NCI-H2081 (cell line): ENCODE measurements at regions not wholly inside any gene's neighbourhood (a gene's known extent, or its start where the extent isn't known, plus 50 kb on each side); places are given as distances from the start of the nearest gene placed in this dataset.

ENCODE experiments used
- DNase-seq, 2 experiments: peaks; one replicate each; lab custom pipeline; 2025; lab: John Stamatoyannopoulos, UW

DNA sequence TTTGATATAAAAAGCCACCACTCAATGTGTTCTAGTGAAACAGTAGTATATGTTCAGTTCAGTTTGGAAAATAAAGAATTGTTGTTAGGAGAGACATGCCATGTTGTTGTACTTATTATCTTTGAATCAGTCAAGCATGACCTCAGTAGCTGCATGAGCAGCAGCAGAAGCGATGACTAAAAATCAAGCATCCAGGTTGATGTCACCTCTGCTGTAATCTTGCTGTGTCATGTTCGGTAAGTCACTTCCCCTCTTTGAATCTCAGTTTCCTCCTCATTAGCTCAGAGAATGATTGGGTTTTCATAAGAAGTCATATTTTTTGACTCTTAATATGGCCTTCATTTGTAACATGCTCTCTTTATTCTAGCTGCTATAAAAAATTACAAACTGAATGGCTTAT, 428.4 kb upstream of the B3GALT2 start:
- no peak for DNase-seq

DNA sequence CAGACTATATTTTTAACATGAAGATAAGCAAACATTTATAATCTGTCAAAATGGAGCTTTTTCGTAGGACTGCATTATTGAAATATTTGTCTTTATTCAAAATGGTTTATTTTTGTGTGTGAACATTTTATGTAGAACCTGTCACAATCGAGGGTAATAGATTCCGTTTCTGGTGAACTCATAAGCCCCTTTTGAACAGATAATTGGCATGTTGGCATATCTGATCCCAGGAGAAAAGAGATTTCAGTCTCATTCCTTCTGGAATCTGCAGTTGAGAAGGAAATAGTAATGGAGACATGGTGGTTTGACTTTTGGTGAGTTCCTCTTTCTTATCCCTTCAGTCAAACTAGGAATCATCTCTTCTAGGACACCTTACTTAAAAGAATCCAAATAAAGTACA, 427.9 kb upstream of the B3GALT2 start:
- no peak for DNase-seq

DNA sequence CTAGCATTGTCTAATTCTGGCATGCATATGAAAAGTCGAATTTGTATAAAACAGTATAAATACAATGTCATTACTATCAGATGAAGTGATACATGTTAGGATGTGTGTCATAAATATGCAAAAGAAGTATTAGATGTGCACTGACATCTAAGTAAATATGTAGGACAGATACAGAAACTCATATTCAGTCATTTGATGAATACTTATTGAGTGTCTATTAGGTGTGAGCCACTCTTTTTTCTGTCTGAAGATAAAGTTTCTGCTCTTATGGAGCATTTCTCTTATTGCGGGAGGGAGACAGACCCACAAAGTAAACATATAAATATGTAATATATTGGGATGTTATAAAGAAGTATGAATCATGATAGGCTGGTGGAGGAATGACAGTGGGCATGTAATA, 426.6 kb upstream of the B3GALT2 start:
- no peak for DNase-seq

DNA sequence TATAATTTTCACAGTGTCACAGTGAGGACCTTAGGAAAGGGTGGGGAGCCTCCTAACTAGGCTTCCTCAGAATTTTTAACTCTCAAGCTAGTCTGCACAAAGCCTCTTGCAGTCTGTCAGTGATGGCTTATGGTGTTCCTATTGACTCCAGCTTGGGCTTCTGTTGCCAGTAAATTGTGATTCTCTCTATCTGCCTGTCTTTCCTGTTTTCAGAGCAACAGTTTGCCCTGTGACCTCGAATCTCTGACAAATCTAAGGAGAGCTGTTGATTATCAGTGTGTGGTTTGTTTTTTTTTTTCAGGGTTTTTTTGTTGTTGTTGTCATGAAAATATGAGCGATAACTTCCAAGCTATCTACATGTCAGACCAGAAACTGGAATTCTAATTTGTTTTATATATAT, 423.2 kb upstream of the B3GALT2 start:
- no peak for DNase-seq

DNA sequence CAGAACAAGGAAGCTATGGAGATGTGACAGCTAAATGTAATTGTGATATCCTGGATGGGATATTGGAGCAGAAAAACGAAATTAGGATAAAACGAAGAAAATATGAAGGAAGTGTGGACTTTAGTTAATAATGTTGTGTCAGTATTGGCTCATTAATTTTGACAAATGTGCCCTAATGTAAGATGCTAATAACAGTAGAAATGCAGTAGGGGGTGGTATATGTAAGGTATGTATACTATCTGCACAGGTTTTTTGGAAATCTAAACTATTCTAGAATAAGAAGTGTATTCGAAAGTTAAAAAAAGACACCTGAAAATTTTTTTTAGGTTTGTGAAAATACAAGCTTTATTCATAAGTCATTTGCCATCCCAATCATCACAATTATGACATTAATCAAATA, 421.4 kb upstream of the B3GALT2 start:
- no peak for DNase-seq

DNA sequence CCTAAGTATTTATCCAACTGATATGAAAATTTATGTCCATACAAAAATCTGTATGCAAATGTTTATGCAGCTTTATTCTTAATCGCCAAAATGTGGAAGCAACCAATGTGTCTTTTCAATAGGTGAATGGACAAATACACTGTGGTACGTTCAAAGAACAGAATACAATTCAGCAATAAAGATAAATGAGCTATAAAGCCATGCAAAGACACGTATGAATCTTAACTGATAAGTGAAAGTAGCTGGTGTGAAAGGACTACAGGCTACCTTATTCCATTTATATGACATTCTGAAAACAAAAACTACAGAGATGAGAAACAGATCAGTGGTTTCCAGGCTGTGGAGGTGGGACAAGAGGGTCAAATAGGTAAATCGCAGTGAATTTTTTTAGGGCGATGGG, 419.6 kb upstream of the B3GALT2 start:
- no peak for DNase-seq

DNA sequence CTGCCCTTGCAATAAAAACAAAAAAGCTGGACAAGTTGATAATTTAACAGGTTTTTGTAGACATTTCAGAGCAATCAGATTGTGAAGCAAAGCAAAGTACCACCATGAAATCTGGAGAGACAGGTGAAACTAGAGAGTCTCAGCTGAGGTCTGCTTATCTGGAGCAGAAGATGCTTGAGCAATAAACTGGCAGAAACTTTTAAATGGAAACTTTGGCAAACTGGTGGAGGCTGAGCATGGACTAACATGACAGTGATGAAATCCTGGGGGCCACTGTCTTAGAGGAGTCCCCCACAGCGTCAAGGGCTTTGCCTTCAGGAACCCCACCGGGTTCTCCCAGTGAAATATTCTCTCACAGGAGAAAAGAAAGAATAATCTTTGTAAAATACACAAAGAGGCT, 416.3 kb upstream of the B3GALT2 start:
- DNase-seq: no peak

DNA sequence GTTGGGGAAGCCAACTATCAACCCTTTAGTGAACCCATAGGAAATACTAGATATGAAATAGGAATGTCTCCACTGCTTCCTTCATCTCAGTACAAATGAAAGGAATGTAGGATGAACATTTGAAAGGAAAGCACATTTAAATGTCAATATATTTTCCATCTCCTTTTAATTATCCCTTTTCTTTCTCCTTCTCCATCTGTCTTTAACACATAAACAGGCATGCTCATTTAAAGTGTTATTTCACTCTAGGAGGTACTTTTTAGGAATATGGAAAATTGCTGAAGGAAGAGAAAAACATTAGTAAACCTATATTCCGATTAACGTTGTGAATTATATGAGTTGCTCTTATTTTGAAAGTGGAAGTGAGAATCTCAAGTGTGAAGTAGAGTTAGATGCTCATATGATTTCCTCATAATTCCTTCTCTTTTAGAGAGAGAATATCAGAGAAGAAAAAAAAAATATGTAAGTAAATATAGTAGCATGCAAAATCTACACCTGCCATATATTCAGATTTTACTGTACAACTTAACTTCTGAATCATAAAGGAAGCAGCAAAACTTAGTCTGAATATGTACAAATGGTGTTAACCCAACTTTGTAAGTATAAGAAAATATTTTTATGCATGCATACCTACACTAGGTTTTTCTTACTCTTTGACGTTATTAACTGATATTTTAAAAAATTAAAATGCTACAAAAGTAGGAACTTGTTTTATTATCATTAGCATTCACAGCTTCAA, 406.9 kb upstream of the B3GALT2 start:
- DNase-seq: no peak

DNA sequence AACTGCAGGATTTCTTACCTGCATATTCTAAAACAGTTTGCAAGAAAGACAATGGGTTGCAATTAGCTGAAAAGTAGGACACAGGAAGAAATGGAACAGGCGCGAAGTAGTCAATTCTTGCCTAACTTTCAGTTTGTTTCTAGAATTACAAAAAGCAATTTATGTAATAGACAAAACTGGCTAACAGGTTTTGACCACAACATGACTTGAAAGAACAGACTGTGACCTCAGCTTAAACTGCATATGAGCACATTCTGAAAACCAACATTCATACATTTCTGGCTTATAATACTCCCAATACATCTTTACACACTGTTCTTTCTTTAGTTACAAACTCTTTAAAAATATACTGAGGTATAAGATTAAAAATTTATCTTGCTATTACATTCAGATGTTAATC, 405.9 kb upstream of the B3GALT2 start:
- no peak for DNase-seq

DNA sequence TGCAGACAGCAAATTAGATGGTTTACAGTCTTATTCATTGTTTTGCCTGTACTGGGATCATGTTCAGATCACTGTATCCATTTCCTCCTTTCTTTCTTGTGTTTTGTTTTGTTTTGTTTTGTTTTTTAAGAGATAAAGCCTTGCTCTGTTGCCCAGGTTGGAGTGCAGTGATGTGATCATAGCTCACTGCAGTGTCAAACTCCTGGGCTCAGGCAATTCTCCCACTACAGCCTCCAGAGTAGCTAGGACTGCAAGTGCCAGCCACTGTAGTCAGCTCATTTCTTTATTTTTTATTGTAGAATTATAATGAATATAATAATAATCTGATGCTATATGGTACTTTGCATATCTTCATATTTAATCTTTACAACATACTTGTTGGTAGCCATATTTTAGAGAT, 403.7 kb upstream of the B3GALT2 start:
- no peak for DNase-seq

DNA sequence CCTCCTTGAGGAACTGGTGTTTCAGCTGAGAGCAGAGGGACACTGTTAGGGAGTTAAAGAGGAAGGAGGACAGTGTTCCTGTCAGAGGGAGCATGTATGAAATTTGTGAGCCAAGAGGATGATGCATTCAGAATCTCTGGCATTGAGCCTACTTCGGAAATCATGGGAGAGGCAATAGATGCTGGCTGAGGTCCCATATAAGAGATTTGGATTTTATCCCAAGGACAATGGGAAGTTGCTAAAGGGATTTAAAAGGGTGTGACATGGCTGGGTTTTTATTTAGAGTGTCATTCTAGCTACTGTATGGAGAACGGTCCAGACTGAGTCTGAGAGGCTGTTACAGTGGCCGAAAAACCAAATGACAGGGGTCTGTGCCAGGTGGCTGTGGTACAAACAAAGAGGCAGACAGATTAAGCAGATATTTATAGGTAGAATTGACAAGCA, 403.2 kb upstream of the B3GALT2 start:
- peak in 1 of 2 experiments; percentile 57 for DNase-seq

DNA sequence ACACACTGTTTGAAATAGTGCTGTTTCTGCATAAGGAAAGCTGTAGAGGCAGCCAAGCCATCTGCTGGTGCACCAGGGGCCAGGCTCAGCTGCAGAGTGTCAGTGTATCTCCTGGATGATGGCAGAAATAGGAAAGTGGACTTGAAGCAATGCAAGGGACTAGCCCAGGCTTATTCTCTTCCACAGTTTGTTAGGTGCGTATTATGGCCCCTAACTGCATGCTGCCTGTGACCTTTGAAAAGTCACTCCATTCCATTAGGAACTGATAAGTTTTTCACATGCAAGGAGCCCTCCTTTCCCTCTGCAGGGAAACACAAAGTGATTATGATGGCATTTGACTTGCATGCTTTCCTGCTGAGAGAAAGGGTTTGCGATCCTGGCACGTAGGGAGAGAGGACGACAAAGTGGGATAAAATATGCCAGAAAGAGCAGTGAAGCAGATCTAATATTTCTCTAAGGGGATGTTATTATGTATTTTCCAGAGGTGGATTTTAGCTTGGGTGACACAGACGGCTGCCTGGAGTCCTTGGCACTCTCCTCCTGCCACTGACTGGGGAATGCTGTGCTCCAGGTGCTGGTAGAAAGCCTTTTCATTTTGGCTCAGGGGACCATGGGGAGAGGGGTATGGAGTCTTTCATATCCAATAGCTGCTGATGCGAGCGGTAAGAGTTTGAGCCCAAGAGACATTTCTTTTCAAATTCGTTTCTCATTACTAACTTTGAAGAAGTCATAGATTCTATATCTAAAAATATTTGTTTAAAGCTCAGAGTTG, 402.1 kb upstream of the B3GALT2 start:
- DNase-seq: peak in 1 of 2 experiments; percentile 25

DNA sequence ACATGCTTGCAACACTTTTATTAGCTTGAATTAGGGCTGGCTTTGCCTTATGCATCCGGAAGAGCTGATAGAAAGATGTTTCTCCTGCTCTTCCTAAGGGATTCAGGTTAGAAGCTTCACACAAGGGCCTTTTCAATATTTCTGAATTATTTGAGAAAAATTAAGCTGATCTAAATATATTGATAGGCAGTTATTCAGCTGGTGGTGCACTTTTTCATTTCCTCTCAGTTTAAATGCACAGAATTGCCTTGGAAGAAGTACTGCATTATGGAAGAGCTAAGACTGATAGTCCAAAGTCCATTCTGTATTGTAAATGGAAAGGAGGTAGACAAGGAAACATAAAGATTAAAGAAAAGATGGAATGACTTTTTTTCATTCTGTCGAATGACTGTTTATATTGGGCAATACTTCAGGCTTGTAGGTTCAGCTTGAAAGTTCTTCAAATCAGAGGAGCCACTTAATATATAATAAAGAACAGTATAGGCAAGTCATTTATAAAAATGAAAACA, 398.4 kb upstream of the B3GALT2 start:
- no peak for DNase-seq

DNA sequence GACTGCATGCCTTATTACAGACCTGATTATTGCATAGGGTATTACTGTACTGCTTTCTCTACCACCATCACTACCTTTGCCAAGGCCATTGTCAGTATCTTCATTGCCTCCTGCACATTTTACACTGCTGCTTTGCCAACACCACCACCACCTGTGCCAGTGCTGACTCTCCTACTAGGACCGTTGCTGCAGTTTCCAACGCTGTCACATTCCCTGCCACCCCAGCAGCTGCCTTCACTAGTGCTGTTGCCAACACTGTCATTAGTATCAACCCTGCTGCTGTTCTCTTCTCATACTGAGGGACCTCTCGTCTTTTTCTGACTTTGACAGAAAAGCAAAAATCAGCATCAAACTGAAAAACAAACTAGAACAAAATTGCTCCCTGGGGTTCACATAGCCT, 394.9 kb upstream of the B3GALT2 start:
- DNase-seq: no peak

DNA sequence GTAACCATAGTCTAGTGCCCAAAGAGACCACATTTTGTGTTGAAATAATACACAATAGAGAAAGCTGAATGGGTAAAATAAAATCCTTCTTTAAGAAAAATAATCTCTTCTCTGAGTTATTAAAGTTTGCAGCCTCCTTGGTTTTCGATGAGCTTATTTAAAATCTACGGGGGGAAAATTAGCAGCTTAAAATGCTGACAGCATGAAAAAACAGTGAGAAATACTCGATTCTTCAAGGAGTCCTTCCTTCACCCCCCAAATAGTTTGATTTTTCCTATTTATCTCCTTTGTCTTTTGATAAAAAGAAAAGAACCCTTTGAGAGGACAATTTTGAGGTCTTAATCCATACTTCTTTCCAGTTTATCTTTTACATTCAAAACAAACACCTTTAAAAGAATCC, 394.0 kb upstream of the B3GALT2 start:
- no peak for DNase-seq

DNA sequence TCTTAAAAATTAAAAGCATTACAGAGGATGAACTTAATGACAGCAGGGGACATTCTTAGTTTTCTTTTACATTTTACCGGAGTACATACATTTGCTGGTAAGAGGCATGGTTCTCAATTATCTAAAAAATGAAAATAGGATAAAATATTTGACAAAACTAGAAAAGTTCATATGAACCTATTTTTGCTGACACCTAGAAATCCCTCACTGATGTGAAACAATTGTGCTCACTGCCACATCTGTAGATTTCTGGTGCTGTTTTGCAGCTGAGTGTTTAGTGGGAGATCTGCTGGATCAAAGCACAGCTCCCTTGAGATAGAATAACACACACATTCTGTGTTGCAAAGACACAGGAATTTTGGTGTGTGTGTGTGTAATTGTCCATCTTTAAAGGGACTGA, 392.9 kb upstream of the B3GALT2 start:
- DNase-seq: no peak

DNA sequence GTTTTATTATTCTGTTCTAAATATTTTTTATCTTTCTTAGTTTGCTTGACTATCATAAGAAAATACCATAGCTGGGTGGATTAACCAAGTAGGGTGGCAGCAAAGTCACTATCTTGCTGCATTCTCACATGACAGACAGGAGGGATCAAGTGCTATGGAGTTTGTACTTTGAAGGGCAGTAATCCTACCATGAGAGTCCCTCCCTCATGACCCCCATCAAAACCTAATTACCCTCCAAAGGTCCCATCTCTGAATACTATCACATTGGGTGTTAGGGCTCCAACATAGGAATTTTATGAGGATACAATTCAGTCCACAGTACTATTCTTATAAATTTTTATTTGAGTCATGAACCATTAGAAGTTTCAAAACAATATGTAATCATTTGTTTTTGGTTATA, 388.5 kb upstream of the B3GALT2 start:
- no peak for DNase-seq

DNA sequence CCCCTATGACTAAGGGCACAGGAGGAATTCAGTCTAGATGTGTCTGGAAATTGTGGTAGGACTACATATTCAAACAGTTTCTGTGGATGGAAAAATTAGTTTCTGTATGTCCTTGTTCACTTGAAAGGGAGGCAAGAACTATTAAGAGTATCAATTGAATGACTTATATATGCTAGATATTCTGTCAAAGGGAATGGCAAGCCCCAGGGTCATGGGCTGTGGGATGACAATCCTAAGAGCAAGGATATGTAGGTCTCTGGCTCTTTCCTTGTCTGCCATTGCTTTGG, 383.5 kb upstream of the B3GALT2 start:
- DNase-seq: no peak

DNA sequence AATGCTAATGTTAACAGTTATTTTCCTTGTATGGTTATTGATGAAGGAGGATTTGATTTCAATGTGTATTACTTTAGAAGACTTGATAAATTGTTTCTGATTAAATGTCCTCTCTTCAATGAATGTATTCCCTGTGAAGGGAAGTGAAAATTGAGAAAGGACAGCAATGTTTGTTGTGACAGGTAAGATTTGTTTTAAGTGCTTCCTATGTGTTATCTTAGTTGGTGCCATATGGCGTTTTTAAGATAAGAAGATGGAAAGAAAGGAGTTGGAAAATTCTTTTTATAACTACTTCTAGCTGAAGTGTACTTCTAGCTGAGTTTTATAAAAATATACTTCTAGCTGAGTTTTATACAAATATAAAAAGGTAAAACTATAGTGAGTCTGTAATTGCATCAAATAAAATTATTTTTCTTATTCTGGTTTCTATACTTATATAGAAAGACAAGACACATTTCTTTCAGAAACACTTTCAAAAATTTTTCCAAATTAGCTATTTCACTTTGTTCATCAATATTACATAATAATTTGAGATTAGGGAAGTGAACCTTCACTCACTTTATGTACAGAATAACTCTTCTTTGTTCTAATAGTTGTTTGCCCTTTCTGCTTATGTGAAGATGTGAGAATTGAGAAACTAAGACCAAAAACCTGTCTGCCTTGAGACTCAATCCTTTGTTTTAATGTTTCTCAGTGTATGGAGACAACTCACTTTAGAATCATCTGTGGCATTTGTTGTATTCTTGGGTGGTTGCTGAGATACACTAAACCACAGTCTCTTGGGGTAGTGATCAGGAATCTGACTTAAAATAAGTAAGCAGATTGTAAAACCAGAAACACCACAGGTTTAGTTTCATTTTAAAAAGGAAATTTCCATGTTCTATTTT, 382.9 kb upstream of the B3GALT2 start:
- DNase-seq: no peak

DNA sequence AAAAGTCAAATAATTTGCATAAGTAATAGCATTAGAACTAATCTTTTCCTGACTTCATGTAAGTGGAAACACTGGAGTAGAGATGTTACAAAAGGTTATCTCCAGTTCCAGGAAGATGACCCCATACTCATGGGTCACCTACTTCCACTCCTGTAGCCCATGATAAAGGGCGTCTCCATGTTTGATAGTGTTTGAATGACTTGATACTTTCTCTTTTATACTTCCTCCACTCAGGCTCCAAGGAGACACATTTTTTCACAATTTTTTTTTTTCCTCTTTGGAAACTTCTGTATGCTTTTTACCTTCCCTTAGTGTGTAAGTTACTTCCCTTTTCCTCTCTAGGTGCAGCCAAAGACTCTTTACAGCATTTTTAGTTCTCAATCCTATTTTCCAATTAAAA, 382.1 kb upstream of the B3GALT2 start:
- DNase-seq: no peak

DNA sequence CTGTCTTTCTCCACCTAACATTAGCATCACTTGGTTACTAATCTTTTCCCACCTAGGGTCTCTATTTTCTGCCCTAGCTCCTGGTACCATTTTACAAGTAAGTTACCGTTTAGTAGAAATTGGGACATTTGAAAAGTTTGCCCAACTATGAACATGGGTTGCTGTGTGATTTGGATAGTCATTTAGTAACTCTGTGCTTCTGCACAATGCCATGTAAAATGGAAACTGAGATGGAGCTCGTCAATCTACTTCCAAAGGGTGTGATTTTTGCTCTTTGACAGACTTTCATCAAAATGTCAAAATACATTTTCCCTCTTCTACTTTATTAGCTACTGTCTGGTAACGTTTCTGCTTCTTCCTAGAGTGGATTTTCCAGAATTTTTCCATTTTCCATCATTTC, 381.5 kb upstream of the B3GALT2 start:
- DNase-seq: no peak

DNA sequence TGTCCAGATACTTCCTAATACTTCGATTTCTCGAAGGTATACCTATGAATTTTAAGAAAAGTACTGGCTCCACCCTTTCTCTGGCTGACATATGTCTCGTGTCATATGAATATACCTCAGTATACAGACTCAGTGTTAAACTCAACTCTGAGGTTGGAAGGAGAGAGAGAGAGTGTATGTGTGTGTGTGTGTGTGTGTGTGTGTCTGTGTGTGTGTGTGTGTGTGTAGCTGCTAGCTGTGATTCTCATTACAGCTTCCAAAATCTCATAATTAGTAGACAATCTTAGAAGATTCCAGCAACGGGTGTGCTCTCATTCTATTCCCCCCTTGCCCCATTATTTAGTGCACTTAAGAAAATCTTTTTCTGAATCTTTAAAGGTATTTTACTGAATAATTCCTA, 380.3 kb upstream of the B3GALT2 start:
- no peak for DNase-seq
